Limb (tissue), 2 donors: ENCODE measurements at regions not wholly inside any gene's neighbourhood (a gene's known extent, or its start where the extent isn't known, plus 50 kb on each side); places are given as distances from the start of the nearest gene placed in this dataset.
"Not testable (repeated sequence)": the region's sequence is repeated elsewhere in the genome, so short reads cannot be mapped to it uniquely, and the experiment has no call there.

Experiments used
- DNase-seq, 2 donors: peaks; one replicate each; pipeline ENCODE4 v3.0.0-alpha.2; 2016; ENCODE audit errors: extremely low spot score in 2 of 2

DNA sequence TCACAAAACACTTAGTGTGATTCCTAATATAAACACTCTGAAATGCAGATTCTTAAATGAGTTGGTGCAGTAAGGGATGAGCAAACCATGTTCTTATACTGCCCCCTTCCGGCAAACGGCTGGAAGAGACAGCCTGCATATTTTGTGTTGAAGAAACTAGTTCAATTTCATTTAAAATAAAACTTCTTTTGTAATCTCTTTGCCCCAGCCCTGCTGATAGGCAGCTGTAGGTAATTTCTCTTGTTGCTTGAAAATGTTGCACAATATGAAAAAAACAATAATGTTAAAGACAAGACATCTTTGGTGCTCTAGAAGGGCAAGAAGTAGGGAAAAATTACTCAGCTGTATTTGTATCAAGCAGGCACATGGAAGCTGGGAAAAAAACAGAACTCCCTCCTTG is 89.7 kb upstream of the CCNG1 start:
- peak; percentile 65 to 69 for DNase-seq

- DNase-seq: no peak
Observed at GRCh38 chr5:163350083-163350482, 87.3 kb upstream of the CCNG1 start.

DNA sequence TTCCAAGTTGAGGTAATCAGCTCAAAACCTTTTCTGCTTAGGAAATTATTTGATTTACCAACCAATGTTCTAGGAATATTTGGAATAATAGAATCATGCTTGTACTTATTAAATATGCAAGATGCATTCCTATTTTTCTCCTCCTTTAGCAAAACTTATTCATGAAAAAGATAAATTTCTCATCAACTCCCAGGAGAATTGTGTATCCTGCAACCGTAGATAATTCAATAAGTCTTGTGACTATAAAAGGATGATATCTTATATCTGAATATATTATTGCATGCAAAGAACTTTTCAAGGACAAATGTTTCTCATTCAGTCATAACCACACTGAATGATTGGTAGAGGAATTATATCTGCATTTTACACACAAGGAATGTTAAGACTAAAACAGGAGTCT is 84.9 kb upstream of the CCNG1 start:
- no peak for DNase-seq

DNA sequence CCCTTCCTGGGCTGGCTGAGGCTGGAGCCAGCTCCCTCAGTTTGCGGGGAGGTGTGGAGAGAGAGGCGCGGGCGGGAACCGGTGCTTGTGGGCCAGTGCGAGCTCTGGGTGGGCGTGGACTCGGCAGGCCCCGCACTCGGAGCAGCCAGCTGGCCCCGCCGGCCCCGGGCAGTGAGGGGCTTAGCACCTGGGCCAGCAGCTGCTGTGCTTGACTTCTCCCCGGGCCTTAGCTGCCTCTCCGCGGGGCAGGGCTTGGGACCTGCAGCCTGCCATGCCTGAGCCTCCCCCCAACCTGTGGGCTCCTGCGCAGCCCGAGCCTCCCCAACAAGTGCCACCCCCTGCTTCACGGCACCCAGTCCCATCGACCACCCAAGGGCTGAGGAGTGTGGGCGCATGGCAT is 81.6 kb upstream of the CCNG1 start:
- not testable (repeated sequence) for DNase-seq

- DNase-seq: no peak
Observed at GRCh38 chr5:163357636-163358035, 79.8 kb upstream of the CCNG1 start.

DNA sequence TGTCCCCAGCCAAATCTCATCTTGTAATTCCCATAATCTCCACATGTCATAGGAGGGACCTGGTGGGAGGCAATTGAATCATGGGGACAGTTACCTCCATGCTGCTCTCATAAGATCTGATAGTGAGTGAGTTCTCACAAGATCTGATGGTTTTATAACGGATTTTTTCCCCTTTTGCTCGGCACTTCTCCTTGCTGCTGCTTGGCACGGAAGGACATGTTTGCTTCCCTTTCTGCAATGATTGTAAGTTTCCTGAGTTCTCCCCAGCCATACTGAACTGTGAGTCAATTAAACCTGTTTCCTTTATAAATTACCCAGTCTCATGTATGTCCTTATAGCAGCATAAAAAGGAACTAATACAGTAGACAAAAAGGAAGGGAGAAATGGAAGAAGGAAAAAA is 76.7 kb upstream of the CCNG1 start:
- DNase-seq: no peak

DNA sequence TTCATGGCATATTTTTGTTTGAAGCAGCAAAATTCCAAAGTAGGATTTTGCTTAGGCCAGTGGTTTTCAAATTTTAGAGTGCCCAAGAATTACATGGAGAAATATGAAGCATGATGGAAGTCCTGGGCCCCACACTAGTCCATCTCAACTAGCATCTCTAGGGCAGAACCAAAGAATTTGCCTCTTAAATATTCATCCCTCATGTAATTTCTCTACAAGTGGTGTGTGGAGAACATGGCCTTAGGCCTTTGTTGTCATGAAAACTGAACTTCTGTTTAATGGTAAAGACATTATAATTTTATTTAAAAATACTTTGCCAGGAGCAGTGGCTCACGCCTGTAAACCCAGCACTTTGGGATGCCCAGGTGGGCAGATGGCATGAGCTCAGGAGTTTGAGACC is 75.9 kb upstream of the CCNG1 start:
- no peak for DNase-seq

DNA sequence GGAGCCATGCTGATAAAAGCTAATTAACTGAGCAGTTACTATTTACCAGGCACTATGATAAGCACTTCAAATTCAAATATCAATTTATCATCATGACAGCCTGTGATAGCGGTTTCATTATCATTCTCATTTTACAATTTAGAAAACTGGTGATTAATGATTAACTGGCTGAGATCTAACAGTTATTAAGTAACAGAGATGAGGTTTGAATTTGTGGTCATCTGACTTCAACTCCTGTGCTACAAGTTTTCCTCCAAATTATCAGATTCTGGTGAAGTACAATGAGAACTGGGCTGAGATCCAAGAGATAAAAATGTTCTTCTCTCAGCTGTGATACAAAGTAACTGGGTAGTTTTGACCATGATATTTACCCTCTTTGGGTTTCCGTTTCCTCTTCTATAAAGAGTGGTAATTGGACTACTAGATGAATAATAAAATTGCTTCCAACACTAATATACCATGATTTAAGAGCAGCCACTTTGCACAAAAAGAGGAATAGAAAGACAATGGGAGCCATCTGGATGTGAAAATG is 74.5 kb upstream of the CCNG1 start:
- DNase-seq: no peak

DNA sequence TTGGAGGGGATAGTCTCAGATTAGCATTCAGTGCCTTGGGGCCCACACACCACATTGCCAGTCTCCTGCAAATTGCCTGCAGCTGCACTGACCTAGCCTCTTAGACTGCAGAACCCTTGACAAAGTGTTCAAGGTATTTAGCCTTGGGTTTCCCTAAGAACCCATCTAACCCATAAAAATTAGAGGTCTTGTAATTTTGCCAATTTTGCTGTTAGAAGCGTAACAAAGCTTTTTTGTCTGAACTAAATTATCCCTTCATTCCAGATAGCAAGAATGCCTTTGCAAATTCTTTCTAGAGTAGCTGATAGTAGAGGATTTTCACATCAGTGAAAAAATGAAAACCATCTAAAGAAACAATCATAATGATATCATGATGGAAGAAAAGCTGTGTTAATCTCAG is 74.0 kb upstream of the CCNG1 start:
- DNase-seq: no peak

DNA sequence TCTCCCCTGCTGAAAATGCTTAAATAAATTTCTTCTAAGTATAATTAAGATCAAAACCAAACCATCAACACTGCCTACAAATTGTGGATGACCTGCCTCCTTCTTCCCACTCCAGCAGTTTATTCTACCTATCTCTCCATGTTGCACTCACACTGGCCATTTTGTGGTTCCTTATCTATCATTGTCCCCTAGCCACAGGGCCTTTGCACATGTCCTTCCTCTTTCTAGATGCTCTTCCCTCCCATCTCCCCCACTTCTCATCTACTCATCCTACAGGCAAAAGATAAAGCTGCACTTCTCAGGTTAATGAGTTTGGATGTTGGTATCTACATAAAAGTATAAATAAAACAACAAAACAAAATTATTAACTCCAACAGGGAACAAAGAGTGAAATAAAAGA is 70.6 kb upstream of the CCNG1 start:
- no peak for DNase-seq

GRCh38 chr5:163369776-163370385 is 67.5 kb upstream of the CCNG1 start:
- no peak for DNase-seq

- no peak for DNase-seq
Observed at GRCh38 chr5:163373436-163374084, 63.8 kb upstream of the CCNG1 start.

- DNase-seq: no peak
Observed at GRCh38 chr5:163377982-163378381, 59.4 kb upstream of the CCNG1 start.

- no peak for DNase-seq
Observed at GRCh38 chr5:163379298-163380155, 57.9 kb upstream of the CCNG1 start.

GRCh38 chr5:163381832-163382231 is 55.6 kb upstream of the CCNG1 start:
- DNase-seq: no peak

GRCh38 chr5:163383754-163384153 is 53.6 kb upstream of the CCNG1 start:
- no peak for DNase-seq

- DNase-seq: no peak
Observed at GRCh38 chr5:163384669-163385068, 52.7 kb upstream of the CCNG1 start.

DNA sequence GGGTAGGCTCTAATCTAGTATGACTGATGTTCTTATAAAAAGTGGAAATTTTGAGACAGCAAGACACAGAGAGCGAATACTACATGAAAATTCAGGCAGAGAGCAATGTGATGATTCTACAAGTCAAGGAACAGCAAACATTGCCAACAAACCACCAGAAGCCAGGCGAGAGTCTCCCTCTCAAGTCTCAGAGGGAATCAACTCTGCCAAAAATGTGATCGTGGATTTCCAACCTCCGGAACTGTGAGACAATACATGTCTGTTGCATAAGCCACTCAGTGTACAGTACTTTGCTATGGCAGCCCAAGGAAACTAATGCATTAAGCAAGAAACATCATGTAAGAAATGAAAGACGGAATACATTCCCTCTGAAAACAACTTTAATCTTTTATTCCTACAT is 52.1 kb upstream of the CCNG1 start:
- DNase-seq: peak in 1 of 2 donors; percentile 12

- no peak for DNase-seq
Observed at GRCh38 chr5:163385824-163386223, 51.6 kb upstream of the CCNG1 start.

DNA sequence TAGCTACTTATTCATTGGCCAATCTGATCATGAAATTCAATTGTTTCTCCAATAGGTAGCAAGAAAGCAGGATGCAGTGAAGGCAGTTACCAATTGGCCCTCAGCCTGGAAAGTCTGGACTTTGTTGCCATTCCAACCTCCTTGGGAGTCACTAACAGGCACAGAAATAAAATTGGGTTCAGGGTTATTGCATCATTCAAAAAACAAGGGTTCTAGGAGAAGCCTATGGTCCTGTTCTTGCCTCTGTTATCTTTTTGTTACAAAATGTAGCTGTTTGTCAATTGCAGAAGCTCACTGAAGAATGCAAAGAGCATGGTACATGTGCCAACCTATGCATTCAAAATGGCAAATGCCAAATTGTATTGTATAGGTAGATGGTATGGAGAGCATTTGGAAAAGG is 51.0 kb upstream of the CCNG1 start:
- DNase-seq: no peak

DNA sequence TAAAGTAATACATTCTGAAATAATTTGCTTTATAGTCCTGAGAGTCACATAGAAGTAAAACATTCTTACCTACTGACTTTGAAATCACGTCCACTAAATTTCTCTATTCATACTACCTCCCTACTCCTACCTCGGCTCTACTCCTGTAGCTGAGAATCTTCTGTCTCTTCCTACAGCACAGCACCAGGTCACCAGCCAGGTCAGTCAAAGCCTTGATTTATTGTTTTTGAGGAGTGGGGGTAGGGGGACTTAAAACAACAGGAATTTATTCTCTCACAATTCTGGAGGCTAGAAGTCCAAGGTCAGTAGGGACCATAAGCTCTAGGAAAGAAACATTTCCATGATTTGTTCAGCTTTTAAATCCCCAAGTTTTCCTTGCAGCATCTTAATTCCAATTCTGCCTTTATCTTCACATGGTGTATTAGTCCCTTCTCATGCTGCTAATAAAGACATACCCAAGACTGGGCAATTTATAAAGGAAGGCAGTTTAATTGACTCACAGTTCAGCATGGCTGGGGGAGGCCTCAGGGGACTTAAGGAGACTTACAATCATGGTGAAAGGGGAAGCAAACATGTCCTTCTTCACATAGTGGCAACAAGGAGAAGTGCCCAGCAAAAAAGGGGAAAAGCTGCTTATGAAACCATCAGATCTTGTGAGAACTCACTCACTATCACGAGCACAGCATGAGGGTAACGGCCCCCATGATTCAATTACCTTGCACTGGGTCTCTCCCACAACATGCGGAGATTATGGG is 49.6 kb upstream of the CCNG1 start:
- no peak for DNase-seq
